HL-60 (cell line): ENCODE measurements at regions not wholly inside any gene's neighbourhood (a gene's known extent, or its start where the extent isn't known, plus 50 kb on each side); places are given as distances from the start of the nearest gene placed in this dataset.
A peak's percentile ranks its signal among the peaks of the same experiment; 100 is the strongest.

ENCODE experiments used
- DNase-seq, 2 experiments: peaks; one replicate each; pipeline ENCODE4 v3.0.0-alpha.2; 2010 to 2020; ENCODE audit warnings: low read depth in 1 of 2, low spot score in 1 of 2
- H3K27ac ChIP-seq: fragments of 250-450 bp; sonication (Bioruptor Pico); replicated peaks from 2 replicates; pipeline ENCODE4 v1.5.1; 2020; ENCODE audit warnings: mild to moderate bottlenecking, moderate library complexity
- H3K27me3 ChIP-seq: fragments of 250-450 bp; sonication (Bioruptor Pico); 2 replicates; pipeline ENCODE4 v1.5.1; 2021; ENCODE audit warnings: mild to moderate bottlenecking, moderate library complexity; ENCODE audit not compliant: insufficient read depth, poor library complexity, severe bottlenecking
- H3K4me3 ChIP-seq: replicated peaks from 2 replicates; pipeline ENCODE4 v1.5.1; 2011; ENCODE audit warnings: mild to moderate bottlenecking, control low read depth, low read length; ENCODE audit not compliant: insufficient read depth
- GABPA ChIP-seq: IDR thresholded peaks from 2 replicates; pipeline ENCODE4 v1.6.1; 2012; ENCODE audit warnings: low read depth
- POLR2AphosphoS5 ChIP-seq: IDR thresholded peaks from 2 replicates; pipeline ENCODE4 v1.6.1; 2012; ENCODE audit warnings: low read depth
- SPI1 ChIP-seq: IDR thresholded peaks from 2 replicates; pipeline ENCODE4 v1.6.1; 2012; ENCODE audit warnings: low read depth, mild to moderate bottlenecking, borderline replicate concordance
- TF ChIP-seq, protein P1 (sequence below): IDR thresholded peaks from 2 replicates; pipeline ENCODE4 v1.6.1; 2012; ENCODE audit warnings: low read depth; ENCODE audit not compliant: insufficient replicate concordance
- TF ChIP-seq, protein P2 (sequence below): IDR thresholded peaks from one replicate; pipeline ENCODE4 v1.5.1; 2011; ENCODE audit warnings: low read length, control low read depth, inconsistent platforms; ENCODE audit not compliant: insufficient read depth

DNA sequence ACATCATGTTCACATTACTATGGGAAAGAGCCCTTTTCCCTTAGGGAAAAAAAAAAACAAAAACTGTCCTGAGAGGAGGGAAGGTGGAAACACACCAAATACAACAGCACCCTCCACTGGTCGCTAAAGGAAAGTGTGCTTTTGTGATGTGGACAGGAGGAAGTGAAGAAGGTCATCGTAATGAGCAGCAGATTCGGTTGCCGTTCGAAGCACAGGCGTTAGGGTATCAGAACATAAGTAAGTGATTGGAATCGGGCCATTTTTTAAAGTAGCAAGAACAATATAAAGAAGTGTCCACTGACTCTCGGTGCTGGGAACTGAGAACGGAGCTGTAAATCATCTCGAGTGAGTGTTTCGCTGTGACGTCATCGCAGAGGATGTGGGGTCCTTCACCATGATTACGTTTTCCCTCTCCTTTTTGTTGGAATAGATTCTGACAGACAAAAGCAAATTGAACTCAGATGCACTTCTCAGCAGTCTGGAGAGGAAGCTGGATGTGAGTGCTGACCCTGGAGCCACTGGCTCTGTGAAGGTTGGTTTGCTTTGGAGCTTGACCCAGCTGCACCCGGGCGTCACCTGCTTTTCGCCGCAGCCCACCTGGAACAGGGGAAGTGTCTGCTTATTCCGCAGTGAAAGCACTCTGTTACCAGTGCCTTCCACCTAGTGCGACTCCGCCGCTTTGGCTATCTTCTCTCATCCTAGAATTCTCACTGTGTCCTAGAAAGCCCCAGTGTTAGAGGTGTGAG, 203.6 kb upstream of the GMDS start:
- Histone ChIP-seq H3K27ac (no peak overlapping the region), H3K4me3 (no peak overlapping the region), H3K27me3 (no peaks in the 10 kb centered on the region)
- DNase-seq: peak; percentile 21 to 65
- no peak for TF ChIP-seq POLR2AphosphoS5
- TF ChIP-seq SPI1: peak; percentile 82
- TF ChIP-seq, protein P1, sequence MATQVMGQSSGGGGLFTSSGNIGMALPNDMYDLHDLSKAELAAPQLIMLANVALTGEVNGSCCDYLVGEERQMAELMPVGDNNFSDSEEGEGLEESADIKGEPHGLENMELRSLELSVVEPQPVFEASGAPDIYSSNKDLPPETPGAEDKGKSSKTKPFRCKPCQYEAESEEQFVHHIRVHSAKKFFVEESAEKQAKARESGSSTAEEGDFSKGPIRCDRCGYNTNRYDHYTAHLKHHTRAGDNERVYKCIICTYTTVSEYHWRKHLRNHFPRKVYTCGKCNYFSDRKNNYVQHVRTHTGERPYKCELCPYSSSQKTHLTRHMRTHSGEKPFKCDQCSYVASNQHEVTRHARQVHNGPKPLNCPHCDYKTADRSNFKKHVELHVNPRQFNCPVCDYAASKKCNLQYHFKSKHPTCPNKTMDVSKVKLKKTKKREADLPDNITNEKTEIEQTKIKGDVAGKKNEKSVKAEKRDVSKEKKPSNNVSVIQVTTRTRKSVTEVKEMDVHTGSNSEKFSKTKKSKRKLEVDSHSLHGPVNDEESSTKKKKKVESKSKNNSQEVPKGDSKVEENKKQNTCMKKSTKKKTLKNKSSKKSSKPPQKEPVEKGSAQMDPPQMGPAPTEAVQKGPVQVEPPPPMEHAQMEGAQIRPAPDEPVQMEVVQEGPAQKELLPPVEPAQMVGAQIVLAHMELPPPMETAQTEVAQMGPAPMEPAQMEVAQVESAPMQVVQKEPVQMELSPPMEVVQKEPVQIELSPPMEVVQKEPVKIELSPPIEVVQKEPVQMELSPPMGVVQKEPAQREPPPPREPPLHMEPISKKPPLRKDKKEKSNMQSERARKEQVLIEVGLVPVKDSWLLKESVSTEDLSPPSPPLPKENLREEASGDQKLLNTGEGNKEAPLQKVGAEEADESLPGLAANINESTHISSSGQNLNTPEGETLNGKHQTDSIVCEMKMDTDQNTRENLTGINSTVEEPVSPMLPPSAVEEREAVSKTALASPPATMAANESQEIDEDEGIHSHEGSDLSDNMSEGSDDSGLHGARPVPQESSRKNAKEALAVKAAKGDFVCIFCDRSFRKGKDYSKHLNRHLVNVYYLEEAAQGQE: no peak
- TF ChIP-seq, protein P2, sequence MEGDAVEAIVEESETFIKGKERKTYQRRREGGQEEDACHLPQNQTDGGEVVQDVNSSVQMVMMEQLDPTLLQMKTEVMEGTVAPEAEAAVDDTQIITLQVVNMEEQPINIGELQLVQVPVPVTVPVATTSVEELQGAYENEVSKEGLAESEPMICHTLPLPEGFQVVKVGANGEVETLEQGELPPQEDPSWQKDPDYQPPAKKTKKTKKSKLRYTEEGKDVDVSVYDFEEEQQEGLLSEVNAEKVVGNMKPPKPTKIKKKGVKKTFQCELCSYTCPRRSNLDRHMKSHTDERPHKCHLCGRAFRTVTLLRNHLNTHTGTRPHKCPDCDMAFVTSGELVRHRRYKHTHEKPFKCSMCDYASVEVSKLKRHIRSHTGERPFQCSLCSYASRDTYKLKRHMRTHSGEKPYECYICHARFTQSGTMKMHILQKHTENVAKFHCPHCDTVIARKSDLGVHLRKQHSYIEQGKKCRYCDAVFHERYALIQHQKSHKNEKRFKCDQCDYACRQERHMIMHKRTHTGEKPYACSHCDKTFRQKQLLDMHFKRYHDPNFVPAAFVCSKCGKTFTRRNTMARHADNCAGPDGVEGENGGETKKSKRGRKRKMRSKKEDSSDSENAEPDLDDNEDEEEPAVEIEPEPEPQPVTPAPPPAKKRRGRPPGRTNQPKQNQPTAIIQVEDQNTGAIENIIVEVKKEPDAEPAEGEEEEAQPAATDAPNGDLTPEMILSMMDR: peak; percentile 56
- TF ChIP-seq GABPA: no peak

DNA sequence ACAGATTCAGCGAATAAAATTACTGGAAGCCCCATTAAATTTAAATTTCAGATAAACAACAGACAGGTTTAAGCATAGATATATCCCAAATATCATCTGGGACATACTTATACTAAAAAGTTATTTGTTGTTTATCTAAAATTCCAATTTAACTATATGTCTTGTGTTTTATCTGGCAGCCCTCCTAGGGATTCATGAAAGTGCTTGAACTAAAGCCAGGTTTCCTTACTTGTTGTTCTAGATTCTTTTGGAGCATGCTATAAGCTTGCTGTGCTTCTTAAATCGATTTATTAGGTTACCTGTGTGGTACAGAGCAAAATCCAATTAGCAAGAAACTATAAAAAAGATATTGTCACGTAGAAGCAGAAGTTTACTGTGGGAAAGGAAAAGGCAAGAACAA, 202.5 kb upstream of the GMDS start:
- Histone ChIP-seq H3K4me3 (no peak overlapping the region), H3K27ac (no peak overlapping the region), H3K27me3 (no peaks in the 10 kb centered on the region)
- no peak for TF ChIP-seq POLR2AphosphoS5
- TF ChIP-seq, protein P2: no peak
- no peak for TF ChIP-seq SPI1
- TF ChIP-seq GABPA: no peak
- TF ChIP-seq, protein P1: no peak
- no peak for DNase-seq

DNA sequence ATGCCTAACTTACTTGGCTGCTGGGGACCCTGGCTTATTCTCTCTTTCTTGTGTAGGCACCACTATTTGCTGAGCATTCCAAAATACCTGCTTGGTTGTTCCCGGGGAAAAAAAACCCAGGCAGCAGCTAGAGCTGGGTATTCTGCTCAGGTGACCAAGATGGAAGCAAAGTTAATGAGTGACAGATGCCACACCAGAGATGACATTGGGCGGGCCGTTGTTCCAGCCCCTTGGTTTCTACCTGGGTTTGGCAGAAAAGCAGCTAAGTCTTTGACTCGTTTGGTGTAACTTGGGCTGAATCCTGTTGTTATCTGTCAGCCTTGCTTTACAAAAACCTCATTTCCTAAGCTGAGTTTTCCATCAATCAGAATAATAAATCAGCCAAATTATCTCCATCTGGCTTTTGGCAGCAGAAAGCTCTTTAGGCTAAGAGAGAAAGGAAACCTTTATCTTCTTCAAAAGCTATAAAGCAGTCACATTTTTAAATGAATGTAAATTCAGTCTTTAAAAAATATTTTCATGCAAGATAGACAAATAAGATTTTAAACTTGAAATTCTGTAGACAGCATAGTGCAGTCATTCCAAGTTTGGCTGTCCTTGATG, 202.0 kb upstream of the GMDS start:
- H3K4me3 ChIP-seq: no peak overlapping the region
- TF ChIP-seq, protein P2: no peak
- TF ChIP-seq SPI1: no peak
- TF ChIP-seq, protein P1: no peak
- no peak for TF ChIP-seq POLR2AphosphoS5
- no peak for TF ChIP-seq GABPA
- H3K27me3 ChIP-seq: no peaks in the 10 kb centered on the region
- DNase-seq: no peak
- H3K27ac ChIP-seq: no peak overlapping the region
